NCI-H1436 (cell line): ENCODE measurements at regions not wholly inside any gene's neighbourhood (a gene's known extent, or its start where the extent isn't known, plus 50 kb on each side); places are given as distances from the start of the nearest gene placed in this dataset.

Experiments
- DNase-seq: peaks from one replicate; lab custom pipeline; 2025; lab: John Stamatoyannopoulos, UW

DNA sequence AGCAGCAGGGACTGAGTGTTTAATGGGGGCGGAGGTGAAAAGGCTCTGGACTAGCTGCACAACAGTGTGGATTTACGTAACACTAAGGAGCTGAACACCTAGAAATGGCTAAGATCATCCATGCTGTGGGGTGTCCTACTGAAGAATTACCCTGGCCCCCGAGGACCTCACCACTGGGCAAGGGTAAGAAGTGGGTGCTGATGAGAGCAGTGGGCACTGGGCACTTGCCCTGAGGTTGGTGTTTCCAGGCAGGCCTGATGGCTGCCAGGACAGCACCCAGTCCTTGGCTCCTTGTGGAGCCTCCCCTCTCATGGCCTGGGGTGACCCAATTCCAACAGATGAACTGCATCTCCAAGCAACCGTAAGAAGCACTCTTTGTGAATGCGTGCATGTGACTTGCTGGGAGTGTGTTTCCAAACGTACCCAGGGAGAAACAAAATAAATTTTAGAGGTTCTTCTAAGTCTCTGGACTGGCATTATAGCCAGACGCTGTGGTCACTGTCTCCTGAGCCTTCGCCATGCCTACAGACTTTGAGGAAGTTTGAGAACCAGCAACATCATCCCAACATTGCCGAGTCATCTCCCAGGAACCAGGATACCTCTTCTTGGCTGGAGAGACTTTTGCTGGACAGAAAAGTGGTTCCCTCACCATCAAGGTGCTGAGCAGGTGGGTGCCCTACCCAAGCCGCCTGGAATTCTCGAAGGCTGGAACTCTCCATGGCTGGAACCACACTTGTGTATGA is 245.9 kb downstream of the ERMARD start:
- DNase-seq: no peak

DNA sequence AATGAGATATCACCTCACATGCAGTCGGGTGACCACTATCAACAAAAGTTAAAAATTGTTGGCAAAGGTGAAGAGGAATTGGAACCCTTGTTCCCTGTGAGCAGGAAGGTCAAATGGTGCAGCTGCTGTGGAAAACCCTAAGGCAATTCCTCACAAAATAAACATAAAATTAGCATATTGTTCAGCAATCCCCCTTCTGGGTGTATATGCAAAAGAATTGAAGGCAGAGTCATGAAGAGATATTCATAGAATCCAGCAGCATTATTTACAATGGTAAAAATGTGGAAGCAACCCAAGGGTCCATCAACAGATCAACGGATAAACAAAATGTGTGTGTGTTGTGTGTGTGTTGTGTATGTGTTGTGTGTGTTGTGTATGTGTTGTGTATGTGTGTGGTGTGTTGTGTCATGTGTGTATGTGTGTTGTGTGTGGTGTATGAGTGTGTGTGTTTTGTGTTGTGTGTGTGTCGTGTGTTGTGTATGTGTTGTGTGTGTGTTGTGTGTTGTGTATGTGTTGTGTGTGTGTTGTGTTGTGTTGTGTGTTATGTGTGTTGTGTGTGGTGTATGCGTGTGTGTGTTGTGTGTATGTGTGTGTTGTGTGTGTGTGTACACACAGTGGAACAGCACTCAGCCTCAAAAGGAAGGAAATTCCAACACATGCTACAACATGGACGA is 245.1 kb downstream of the ERMARD start:
- DNase-seq: no peak

DNA sequence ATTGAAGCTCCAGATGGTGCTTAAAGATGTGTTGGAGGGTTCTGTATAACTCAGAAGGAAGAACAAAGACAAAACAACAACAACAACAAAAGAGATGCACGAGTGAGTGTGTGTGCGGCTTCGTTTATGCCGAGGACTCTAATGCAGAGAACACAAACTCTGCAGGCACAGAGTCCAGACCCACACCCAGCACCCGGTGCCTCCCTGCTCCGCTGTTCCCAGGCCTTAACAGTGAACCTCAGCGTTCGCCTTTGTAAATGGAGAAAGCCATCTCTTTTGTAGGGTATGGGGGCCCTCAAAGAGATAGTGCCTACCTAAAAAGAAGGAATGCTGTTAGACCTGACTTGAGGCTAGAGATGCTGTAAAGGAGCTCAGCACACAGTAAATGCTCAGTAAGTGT is 243.3 kb downstream of the ERMARD start:
- DNase-seq: no peak

DNA sequence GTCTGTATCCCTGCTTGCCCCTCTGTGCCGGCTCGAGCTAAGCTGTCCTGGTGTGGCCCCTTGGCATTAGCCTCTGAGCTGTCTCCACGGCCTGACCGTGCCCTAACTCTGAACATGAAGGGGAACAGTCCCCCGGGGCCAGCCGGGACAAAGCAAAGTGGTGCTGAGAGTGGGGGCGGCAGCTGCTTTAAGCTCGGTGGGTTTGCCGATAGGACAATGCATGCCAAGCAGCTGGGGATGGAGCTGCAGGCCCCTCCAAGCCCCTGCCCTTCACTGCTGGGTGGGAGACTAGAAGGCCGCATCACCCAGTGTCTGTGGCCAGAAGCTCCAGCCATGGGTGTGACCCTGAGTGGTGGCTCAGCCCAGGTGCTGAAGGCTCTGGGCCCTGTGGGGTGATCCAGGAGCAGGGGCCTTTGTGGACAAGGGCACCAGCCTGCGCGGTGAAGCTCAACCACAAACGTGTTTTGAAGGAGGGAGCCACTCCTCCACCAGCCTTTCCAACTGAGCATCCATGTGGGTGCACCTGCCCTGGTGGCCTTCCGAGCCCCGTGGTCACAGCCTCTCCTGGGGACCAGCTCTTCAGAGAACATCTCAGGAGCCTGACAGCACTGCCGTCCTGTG is 242.5 kb downstream of the ERMARD start:
- DNase-seq: no peak

DNA sequence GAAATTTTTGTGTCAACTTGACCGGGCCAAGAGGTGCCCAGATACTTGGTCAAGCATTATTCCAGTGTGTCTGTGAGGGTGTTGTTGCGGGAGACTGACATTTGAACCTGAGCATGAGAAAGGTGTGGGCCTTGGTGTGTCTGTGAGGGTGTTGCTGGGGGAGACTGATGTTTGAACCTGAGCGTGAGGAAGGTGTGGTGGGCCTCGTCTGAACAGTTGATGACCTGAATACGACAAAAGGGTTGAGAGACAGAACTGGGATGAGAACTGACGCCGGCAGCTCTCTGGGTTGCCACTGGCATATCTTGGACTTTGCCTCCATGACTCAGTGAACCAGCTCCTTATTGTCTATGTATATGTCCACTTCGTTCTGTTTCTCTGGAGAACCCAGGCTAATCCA is 240.5 kb downstream of the ERMARD start:
- DNase-seq: no peak

DNA sequence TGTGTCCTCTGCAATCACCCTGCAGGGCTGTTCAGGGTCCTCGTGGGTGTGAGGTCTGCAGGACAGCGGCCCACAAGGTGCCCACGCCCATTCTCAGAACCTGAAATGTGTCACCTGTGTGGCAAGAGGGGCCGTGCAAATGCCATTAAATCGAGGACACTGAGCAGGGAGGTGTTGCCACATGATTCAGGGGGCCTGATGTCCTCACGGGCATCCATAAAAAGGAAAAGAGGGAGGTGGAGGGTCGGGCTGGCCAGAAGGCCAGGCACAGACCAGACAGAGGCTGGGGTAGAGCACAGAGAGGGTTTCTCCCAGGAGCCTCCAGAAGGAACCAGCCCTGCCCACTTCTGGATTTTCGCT is 239.6 kb downstream of the ERMARD start:
- no peak for DNase-seq

DNA sequence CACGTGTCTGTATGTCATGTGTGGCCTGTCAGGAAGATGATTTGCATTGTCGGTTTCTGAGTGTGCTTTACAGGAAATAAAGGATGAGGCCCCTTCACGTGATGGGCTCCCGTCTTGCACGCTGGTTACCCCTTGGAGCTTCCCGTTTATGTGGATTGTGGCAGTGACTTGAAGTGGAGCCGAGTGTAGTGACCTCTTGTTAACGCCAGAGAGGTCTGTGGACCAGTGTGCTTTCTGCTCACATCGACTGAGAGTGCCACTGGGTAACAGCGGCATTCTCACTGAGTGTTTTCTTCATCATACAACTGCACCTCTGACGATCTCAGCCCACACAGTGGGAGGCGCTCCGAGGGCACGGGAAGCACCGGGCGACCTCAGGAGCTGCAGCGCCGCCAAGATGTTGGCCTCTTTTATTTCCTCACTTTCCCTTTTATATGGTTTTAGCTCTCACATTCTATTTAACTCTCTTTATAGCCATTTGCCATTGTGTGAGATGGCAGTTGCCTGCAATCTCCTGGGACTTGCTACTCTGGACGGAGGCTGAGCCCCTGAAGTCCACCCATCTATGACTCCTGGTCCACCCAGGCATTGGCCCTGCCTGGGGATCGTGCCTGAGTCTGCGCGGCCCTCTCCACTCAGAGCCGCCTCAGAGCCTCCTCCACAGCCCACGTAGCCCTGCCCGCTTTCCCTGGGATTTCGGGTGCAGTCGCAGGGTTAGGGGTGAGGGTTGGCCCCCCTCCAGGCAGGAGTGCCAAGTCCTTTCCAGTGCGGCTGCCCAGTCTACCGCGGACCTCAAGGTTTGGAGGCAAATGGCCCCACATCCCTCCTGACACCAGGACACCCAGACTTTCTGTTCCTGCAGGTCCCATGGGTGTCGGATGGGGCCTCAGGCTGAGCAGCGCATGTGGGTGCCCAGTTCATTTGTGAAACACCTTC is 238.9 kb downstream of the ERMARD start:
- no peak for DNase-seq

DNA sequence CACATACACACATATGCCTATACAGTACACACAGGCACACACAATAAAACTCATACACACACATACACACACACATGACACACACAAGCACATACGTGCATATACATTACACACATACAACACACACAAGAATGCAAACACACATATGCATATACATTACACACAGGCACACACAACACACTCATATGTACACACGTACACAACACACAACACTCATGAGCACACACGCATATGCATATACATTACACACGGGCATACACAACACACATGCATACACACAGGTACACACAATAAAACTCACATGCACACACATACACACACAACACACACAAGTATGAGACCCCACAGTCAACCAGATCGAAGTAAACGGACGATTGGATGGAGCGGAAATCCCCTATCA is 238.2 kb downstream of the ERMARD start:
- no peak for DNase-seq

DNA sequence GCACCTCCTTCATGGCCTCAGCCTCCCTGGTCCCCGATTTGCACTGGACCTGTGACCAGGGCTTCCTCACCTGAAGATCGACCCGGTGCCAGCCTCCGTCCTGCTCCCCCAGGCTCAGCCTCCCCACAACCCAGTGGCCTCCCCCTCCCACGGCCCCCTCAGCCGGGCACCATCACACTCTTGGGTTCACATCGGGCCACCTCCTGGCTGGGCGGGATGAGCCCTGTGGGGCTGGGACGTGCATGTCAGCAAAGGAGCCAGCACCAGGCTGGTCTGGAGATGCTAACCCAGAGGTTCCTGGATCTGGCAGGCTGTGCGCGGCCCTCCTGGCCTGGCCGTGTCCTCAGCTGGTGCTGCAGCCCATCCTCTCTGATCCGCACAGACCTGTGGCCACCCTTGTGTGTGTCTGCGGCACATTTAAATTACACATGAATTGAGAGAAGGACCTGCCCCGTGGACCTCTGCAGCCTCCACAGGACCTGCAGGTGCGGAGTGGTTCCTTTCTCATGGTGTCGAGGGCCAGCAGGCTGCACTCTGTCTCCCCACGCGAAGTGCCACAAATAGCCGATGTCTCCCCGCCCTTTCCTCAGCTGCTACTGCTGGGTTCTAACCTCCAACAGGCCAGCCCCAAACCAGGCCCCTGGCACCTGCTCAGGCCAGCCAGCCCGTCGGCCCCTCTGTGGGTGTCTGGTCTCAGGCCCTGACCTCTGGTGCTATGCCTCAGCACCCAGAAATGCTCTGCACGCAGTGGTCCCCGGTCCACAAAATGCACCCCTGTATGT is 237.5 kb downstream of the ERMARD start:
- DNase-seq: no peak

DNA sequence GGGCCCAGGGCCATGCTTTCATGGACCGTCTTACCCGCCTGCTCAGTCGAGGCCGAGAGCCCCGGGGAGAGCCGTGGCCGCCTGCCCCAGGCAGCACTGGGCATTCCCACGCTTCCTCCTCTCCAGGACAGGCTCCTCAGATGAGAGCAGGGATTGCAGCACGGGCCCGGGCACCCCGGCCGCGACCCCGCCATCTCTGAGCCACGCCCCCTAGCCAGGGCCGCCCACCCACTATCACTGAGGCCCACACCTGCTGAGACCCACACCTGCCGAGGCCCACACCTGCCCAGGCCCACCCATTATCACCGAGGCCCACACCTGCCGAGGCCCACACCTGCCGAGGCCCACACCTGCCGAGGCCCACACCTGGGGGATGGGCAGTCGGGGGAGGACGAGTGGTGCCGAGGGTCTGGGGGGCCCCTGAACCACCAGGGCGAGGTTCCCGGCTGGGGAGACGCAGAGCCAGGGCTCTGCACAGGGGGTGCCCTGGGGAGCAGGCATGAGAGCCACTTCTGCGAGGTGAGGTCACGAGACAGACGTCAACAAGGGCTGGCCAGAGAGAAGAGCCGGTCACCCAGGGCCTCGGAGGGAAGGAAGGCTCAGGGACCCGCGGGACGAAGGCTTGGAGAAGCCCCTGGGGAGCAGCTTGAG is 235.6 kb downstream of the ERMARD start:
- no peak for DNase-seq

DNA sequence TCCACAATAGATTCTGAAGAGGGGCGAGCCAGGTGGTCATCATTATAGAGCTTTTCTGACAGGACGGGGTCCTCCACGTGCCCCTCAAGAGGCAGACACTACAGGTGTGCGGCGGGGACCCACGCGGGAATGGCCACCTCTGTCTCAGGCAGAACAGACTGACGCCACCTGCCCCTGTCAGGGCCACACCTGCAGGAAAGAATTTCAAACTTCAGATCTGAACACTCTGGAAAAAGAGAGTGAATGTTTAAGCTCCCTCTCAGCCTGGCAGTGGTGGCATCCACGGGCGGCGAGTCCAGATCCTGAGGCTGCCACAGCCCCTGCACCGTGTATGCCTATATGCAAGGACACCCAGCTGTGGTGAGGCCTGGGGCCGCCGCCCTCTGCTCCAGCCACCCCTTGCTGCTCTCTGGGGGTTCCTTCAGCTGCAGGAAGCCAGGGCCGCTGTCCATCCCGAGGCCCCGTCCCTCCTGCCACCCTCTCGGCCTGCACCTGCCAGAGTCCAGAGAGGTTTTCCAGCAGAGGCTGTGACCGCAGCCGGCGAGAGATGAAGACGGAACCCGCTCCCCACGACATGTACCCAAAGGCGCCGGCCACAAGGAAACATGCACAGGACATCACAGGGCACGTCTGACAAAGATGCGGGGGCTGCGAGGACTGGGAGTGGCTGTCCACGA is 234.9 kb downstream of the ERMARD start:
- DNase-seq: no peak

DNA sequence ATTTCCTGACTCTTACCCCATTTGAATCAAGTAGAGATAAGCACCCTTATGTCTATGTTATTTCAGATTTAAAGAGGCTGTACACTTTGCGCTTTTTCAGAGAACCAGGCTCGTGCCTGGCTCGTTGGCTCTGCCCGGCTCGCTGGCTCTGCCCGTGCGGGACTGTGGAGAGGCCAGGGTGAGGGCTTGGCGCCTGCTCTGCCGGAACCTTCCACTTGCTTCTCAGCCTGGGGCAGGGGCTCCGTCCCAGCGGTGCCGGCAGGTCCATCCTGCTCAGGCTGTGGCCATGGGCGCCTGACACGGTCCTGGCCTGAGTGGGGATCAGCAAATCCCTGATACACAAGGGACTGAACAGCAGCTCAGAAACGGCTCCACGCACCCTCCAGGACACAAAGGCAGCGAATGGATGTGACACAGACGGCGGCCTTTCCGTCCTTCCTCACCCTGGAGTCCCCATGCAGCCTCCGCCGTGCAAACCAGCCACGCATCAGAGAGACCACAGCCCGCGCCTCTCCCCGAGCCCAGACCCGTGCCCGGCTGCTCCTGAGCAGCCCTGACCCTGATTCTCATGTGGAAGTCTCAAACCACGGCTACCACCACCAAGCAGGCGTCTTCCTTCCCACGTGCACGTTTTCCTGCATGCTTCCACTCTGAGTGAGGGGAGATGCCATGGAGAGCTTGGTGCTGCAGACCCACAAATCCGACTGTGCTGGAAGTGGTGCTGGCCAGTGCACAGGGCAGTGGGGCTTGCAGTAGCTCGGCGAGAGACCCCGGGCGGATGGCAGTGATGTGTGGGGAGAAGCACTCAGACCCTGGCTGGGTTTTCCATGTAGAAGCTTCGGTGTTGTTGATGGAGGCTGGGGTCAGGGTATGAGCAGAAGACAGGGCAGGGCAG is 233.9 kb downstream of the ERMARD start:
- DNase-seq: no peak

DNA sequence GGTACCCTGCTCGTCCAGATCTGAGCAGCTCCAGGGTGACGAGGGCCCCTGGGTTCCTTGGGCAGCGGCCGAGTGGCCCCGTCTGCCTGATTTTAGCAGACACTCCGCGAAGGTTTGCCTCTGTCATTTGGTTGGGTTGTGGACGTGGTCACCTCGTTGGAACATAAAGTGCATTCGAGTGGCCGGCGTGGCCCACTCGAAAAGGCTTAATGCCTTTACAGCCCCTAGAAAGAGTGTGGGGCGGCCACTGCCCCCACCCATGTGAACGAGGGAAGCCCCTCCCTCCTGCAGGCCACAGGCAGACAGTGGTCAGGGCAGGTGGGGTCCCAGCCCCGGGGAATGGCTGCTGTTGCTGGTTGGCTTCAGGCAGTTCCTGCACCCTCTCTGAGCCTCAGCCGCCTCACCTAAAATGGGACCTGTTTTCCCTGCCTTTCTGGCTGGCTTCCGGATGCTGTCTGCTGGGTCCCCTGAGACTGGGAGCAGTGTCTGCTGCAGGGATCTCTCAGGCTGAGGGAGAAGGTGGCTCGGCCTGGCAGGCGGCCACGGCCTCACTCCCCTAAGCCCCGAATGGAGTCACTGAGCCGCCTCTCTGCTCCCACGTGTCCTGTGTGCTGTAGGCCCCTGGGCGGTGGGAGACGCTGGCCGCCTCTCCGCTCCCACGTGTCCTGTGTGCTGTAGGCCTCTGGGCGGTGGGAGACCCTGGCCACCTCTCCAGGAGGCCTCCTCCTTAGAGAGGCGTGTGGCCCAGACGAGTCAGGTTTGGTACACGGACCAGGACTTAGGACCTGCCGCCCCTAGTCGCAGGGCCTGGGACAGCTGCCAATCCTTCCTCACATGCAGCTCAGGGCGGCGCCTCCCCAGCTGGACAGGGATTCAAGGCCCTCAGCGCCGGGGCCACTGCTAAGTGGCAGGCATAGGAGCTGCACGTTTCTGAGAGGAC is 233.0 kb downstream of the ERMARD start:
- DNase-seq: no peak

DNA sequence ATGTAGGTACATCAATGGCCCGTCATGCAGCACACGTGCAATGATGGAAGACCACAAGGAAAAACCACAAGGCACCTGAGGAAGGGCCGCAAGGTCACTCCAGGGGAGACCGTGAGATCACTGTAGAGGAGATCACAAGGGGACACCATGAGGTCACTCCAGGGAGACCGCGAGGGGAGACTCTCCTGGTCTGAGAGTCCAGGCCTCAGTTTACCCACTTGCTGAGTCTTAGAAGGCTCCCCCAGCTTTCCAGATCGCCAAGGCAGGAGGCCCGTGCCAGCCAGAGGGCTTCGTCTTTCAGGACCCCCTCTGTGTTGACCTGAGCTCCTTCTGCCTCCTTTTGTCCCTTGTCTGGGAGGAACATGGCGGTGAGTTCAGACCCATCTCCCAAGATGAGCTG is 232.2 kb downstream of the ERMARD start:
- no peak for DNase-seq

DNA sequence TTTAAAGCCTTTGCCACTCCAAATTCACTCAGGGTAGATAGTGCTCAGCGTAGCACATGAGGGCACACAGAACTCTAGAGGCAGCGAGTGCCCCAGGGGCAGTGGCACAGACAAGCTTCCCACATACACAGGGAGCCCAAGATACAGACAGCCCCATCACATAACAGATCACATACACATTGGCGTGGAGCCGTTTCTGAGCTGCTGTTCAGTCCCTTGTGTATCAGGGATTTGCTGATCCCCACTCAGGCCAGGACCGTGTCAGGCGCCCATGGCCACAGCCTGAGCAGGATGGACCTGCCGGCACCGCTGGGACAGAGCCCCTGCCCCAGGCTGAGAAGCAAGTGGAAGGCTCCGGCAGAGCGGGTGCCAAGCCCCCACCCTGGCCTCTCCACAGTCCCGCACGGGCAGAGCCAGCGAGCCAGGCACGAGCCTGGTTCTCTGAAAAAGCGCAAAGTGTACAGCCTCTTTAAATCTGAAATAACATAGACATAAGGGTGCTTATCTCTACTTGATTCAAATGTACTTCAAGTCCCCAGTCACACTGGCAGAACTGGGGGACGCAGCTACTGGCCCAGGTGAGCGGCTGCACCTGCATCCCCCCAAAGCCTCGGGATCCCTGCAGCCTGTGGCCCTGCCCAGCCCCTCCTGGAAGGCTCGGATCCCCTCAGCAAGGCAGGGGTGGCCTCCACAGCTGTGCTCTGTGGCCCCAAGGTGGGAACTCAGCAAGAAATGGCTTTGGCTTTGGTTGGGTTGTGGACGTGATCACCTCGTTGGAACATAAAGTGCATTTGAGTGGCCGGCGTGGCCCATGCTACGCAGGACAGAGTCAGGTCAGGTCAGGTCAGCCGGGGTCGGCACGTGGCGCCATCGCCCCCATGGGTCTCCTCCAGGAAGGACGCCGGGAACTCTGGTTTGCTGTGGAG is 231.3 kb downstream of the ERMARD start:
- no peak for DNase-seq

DNA sequence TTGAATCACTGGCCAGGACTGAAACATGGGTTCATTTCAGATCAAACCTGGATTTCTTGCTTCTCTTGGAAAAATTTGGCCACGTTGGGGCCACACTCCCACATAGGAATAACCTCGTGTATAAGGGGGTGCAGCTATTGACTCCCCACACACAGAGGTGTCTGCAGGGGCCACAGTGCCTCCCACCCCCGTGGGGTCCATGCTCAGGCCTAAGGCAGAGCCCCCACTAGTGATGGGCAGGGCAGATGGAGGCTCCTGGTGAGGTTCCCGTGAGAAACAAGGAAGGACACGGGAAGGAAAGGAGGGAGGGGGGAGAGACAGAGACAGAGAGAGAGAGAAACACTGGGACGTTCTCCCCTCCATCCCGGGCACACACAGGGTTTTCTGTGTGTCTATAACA is 230.5 kb downstream of the ERMARD start:
- DNase-seq: no peak

DNA sequence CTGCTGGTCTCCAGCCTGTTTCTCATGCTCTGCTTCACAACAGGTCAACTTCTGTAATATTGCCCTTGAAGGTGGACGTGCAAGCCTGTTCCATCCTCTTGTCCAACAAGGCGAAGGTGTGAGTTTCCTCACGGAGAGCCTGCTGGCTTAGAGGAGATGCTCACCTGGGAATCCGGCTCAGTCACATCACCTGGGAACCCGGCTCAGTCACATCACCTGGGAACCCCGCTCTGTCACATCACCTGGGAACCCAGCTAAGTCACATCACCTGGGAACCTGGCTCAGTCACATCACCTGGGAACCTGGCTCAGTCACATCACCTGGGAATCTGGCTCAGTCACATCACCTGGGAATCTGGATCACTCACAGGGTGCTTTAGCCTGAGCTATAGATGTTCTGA is 230.1 kb downstream of the ERMARD start:
- no peak for DNase-seq
